ENCODE measurements at regions not wholly inside any gene's neighbourhood (a gene's known extent, or its start where the extent isn't known, plus 50 kb on each side); places are given as distances from the start of the nearest gene placed in this dataset.

DNA sequence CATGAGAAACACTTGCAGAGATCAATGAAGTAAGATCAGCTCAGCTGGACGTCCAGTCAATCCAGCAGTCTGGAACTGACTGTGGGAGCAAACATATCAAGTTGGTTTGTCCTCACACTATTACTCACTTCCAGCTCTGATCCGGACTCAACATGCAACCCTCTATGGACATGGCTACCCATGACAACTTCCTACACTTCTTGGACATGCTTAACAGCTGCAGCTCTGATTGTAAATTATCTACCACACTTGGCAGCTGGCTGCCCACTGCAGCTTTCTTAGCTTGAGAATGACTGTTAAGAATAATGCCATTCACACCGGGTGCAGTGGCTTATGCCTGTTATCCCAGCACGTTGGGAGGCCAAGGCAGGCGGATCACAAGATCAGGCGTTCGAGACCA, 429.8 kb downstream of the EPHA4 start:
- CTCF ChIA-PET, result no interaction called here
- POLR2A ChIA-PET, result no interaction called here

GRCh38 chr2:221143231-221143630, 428.9 kb downstream of the EPHA4 start:
- H3K4me3 ChIP-seq (ENCODE audit: low read depth, low read length), result no peak overlapping the region
- ChIA-PET POLR2A (no interaction called here), CTCF (no interaction called here)
- no peaks in the 10 kb centered on the region for H3K27me3 ChIP-seq (ENCODE audit: control insufficient read depth, insufficient read depth, low read length)
- TF ChIP-seq CTCF (IDR thresholded peaks at IDR 0.05; ENCODE audit: insufficient read depth, low read depth, low read length), result no peak
- DNase-seq (ENCODE audit: low read depth), result no peak
- no peaks in the 10 kb centered on the region for H3K36me3 ChIP-seq (ENCODE audit: control insufficient read depth, insufficient read depth, low read length)

More for the DNA sequence above, 429.8 kb downstream of the EPHA4 start:
- no peaks in the 10 kb centered on the region for H3K36me3 ChIP-seq (ENCODE audit: control insufficient read depth, insufficient read depth, low read length)
- no peak overlapping the region for H3K4me3 ChIP-seq (ENCODE audit: low read depth, low read length)
- DNase-seq (ENCODE audit: low read depth), result no peak
- H3K27me3 ChIP-seq (ENCODE audit: control insufficient read depth, insufficient read depth, low read length), result no peaks in the 10 kb centered on the region
- no peak for TF ChIP-seq CTCF (IDR thresholded peaks at IDR 0.05; ENCODE audit: insufficient read depth, low read depth, low read length)

GRCh38 chr2:221144909-221145308, 427.2 kb downstream of the EPHA4 start:
- no peak for TF ChIP-seq CTCF (IDR thresholded peaks at IDR 0.05; ENCODE audit: insufficient read depth, low read depth, low read length)
- CTCF ChIA-PET, result interaction anchor here (0.6 kb wide), 1 partner anchor 1071 kb away, joined by 5 read pairs; no protein-coding TSS in a partner anchor
- Histone ChIP-seq H3K27me3 (ENCODE audit: control insufficient read depth, insufficient read depth, low read length) (no peaks in the 10 kb centered on the region), H3K36me3 (ENCODE audit: control insufficient read depth, insufficient read depth, low read length) (no peaks in the 10 kb centered on the region), H3K4me3 (ENCODE audit: low read depth, low read length) (no peak overlapping the region)
- no peak for DNase-seq (ENCODE audit: low read depth)
- POLR2A ChIA-PET, result no interaction called here

DNA sequence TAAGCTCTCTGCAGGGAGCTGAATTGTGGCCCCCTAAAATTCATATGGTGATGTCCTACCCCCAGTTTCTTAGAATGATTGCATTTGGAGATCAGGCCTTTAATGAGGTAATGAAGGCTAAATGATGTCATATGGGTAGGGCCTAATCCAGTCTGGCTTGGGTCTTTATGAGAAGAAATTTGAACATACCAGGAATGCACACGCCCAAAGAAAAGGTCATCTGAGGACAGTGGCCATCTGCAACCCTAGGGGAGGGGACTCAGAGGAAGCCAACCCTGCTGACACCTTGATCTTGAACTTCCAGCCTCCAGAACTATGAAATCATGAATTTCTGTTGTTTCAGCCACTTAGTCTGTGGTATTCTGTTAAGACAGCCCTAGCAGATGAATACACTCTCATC, 426.7 kb downstream of the EPHA4 start:
- DNase-seq (ENCODE audit: low read depth), result no peak
- Histone ChIP-seq H3K36me3 (ENCODE audit: control insufficient read depth, insufficient read depth, low read length) (no peaks in the 10 kb centered on the region), H3K27me3 (ENCODE audit: control insufficient read depth, insufficient read depth, low read length) (no peaks in the 10 kb centered on the region), H3K4me3 (ENCODE audit: low read depth, low read length) (no peak overlapping the region)
- ChIA-PET POLR2A (no interaction called here), CTCF (interaction anchor here (0.6 to 1.3 kb wide), 3 partner anchors 23 to 1071 kb away, joined by 3 to 5 read pairs (median 4); no protein-coding TSS in a partner anchor)
- no peak for TF ChIP-seq CTCF (IDR thresholded peaks at IDR 0.05; ENCODE audit: insufficient read depth, low read depth, low read length)

GRCh38 chr2:221153226-221153625, 418.9 kb downstream of the EPHA4 start:
- TF ChIP-seq CTCF (IDR thresholded peaks at IDR 0.05; ENCODE audit: insufficient read depth, low read depth, low read length), result no peak
- ChIA-PET POLR2A (no interaction called here), CTCF (no interaction called here)

More at GRCh38 chr2:221153226-221153625, 418.9 kb downstream of the EPHA4 start:
- H3K36me3 ChIP-seq (ENCODE audit: control insufficient read depth, insufficient read depth, low read length), result no peaks in the 10 kb centered on the region
- DNase-seq (ENCODE audit: low read depth), result no peak
- H3K27me3 ChIP-seq (ENCODE audit: control insufficient read depth, insufficient read depth, low read length), result no peaks in the 10 kb centered on the region; the same call in 1 of the 2 replicates
- no peak overlapping the region for H3K4me3 ChIP-seq (ENCODE audit: low read depth, low read length)
